Central memory CD4-positive, alpha-beta T cell (primary cell): ENCODE measurements at regions not wholly inside any gene's neighbourhood (a gene's known extent, or its start where the extent isn't known, plus 50 kb on each side); places are given as distances from the start of the nearest gene placed in this dataset.
A peak's percentile ranks its signal among the peaks of the same experiment; 100 is the strongest.
"Not testable (repeated sequence)": the region's sequence is repeated elsewhere in the genome, so short reads cannot be mapped to it uniquely, and the experiment has no call there.

Experiments
- DNase-seq: peaks from one replicate; pipeline ENCODE4 v3.0.0; 2022

- no peak for DNase-seq
Observed at GRCh38 chr3:177438596-177439220, 241.4 kb upstream of the TBL1XR1 start.

GRCh38 chr3:177439694-177440269 is 242.5 kb upstream of the TBL1XR1 start:
- DNase-seq = no peak

DNA sequence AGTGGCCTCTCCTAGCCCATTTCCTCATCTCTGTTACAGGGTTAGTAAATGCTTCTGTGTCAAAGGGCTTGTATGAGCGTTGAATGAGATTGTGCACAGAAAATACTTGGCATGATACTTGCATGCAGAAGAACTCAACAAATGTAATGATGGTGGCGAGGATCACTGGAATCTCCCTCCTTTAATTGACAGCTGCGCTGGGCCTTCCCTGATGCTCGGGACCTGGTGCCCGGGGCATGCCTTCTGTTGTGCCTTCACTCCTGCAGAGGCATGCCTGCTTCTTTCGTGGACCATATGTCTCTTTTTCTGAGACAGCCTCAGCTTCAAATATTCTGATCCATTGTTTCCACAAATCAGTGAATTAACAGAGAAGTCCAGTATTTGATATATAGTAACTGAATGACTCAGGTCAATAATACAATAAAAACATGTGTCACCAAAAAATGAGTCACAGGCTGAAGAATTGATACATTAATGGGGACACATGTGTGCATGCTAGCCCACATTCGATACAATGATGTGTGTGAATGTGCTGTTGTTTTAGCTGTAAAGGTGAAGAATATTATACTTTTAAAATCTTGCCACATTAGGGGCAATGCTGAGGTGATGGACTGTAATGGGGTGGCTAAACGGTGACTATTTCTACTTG is 243.3 kb upstream of the TBL1XR1 start:
- DNase-seq = no peak

- DNase-seq = no peak
Observed at GRCh38 chr3:177441276-177441812, 244.1 kb upstream of the TBL1XR1 start.

DNA sequence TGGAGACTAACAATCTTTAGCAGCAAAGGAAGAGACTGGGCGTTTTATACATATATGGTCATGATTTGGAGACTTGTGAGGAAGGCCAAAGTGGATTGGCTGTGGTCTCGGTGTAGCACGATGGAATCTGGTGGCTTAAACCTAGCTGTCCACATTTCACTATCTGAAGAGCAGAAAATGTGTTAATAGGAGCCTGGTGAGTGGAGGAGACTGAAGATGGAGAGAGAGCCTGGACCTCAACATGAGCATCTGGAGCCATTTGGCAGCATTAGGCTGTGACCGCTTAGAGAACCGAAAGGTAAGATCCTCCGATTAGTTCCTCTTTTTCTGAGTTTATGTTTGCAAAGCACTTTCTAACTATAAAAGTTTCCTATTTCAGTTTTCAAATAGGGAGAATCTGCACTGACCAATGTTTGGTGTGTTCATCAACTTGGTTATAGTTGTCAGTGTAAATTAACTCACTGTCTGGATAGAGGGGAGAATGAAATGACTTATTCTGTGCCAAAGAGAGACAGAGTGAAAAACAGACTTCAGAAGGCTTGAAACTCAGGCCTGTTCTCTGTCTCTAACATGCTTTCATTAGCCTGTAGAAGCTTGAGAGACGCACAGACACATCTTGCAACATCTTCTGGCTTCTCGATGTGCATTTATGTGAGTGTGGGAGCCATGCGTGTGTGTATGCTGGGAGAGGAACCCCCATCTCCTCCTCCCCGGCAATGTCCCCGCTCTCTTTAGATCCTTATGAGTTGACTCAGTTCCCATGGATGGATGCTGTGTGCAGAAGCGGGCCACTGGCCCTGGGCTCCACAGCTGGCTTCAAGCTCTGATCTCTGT is 244.7 kb upstream of the TBL1XR1 start:
- no peak for DNase-seq

DNA sequence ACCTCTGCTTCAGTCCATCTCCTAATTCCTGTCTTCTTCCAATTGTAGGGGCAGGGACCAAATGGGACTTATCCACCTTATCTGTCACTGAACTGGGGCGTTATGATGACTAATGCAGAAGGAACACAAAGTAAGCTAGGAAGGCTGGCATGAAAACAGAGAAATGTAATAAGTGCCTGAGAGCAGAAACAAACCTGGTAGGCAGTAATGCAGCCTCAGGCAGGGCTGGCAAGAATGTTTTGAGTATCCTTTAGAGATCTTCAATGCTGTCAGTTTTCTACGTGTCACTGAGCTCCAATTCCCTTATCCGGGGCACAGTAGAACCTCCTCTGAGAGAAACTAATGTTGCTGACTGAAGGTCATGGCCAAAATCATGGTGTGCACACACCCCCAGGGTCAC is 246.2 kb upstream of the TBL1XR1 start:
- no peak for DNase-seq

- no peak for DNase-seq
Observed at GRCh38 chr3:177444696-177445095, 247.4 kb upstream of the TBL1XR1 start.

DNA sequence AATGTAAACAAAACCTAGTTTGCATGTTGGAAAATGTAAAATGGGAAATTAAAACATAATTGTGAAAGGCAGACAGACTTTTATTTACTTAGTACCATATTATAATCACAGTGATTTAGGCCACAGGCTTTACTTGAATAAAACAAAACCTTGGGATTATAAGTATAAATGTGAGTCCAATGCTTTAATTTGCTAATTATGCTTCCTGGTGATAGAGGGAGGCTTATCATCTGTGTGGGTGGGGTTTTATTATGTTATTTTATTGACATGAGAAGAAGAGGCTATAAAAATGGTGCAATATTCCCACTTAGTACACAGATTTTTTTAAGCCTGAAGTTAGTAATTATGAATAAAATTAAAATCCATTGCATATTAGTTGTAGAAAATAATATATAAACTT is 248.3 kb upstream of the TBL1XR1 start:
- no peak for DNase-seq

DNA sequence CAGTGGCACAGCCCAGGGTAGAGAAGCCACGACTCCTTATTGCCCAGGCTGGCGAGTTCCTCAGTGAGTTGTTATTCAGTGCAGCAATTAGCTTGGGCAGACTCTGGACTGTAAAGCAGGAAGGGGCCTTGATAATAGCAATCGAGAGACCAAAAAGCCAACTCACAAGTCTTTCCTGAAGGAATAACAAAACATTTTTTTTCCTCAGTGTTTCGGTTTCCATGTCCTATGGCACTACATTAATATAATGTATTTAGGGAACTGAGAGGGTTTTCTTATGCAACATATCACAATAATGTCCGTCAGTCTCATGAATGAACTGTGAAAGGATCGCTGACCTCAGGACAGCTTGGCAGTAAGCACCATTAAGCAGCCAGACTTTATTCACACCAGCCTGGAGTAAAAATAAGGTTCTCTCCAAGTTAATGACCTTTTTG is 248.9 kb upstream of the TBL1XR1 start:
- DNase-seq = no peak

GRCh38 chr3:177447938-177448337 is 250.7 kb upstream of the TBL1XR1 start:
- no peak for DNase-seq

- no peak for DNase-seq
Observed at GRCh38 chr3:177448987-177449359, 251.7 kb upstream of the TBL1XR1 start.

DNA sequence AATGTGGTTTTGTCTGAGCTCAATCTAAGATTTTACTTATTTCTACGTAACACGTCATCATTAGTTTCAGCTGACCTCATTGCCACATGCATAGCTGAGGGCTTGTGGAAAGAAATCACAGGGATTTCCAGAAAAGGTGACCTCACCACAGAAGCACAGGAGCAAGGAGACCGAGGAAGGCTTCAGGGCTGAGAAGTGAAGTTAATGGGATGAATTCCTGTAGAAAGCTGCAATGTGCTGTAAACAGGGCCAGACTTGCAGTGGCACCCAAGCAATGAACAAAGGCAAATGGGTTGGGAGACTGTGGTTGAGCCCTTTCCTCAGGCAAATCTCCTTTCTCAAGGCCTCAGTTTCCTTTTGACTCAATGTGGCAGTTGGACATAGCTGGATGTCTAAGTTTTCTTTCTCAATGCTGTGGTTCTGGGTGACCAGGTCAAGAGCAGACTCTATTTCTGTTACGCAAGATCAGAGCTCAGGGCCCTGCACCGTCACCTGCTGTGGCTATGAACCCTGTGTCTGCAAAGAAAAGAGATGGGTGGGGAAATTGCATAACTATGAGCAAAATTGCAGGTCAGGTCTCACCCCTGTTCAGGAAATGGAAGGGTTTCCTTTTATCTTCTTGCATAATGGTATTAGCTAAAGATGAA is 252.2 kb upstream of the TBL1XR1 start:
- DNase-seq = peak; percentile 9

DNA sequence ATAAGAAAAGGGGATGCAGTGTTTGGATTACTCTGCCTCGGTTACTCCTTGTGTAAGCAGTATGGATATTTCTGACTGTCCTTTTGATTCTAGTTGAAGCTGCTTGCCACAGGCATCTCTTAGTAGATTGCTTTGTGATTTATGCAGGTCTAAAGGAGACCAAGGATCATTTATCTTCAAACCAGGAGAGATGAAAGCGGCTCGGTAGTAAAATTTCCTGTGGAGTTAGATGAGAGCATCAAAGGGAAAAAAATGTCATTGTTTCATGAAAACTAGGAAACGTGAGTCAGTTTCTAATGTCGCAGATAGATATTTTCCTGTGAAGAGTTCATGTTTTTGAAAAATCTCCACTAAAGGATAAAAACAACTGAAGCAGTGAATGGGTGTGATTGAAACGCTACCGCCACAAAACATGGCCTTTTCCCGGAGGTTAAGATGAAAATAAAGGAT is 254.0 kb upstream of the TBL1XR1 start:
- DNase-seq = no peak

GRCh38 chr3:177451864-177452830 is 254.9 kb upstream of the TBL1XR1 start:
- DNase-seq = no peak

- no peak for DNase-seq
Observed at GRCh38 chr3:177452831-177453450, 255.7 kb upstream of the TBL1XR1 start.

DNA sequence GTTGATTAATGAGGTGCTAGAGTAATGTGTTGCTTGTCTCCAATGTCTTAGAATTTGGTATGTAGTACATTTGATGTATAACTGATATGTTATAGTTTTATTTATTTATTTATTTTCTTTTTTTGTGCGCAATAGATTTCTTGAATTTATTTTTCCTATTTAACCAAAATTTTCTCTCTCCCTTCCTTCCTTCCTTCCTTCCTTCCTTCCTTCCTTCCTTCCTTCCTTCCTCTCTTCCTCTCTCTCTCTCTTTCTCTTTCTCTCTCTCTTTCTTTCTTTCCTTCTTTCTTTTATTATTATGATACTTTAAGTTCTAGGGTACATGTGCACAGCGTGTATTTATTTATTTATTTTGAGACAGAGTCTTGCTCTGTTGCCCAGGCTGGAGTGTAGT is 256.2 kb upstream of the TBL1XR1 start:
- no peak for DNase-seq

- DNase-seq = not testable (repeated sequence)
Observed at GRCh38 chr3:177457204-177457603, 259.9 kb upstream of the TBL1XR1 start.

DNA sequence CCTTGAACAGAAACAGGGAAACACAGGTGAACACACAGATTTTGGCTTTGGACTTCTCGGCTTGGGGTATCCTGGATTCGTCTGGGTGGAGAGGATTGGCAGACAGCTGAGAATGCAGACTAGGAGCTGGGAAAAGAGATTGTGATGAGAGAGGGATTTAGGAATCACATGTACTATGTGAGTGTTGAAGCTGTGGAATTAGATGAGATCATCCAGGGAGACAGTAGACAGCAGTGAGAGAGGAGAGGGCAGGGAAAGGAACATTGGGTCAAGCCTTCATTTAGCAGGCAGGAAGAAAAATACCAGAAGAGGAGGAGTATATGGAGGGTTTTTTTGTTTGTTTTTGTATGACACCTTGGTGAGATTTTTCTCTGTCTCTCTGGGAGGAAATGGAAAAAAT is 262.1 kb upstream of the TBL1XR1 start:
- DNase-seq = no peak

DNA sequence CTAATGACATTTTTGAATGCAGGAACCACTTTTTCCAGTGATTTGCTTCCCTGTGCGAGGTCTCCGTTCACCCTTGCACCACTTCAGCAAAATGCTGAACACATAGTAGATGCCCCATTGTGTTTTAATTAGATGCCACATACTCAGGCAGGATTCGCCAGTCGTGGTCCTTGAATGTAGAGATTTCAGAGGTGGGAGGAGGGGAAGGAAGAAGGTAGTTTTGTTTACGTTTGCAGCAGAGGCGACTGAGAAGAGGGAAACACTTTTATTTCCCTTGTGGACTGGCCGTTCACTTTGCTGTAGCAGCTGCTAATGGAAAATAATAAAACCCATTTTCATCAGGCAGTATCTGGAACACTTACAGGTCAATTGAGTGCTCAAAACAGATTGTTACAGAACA is 262.8 kb upstream of the TBL1XR1 start:
- no peak for DNase-seq

GRCh38 chr3:177461765-177462164 is 264.5 kb upstream of the TBL1XR1 start:
- no peak for DNase-seq

DNA sequence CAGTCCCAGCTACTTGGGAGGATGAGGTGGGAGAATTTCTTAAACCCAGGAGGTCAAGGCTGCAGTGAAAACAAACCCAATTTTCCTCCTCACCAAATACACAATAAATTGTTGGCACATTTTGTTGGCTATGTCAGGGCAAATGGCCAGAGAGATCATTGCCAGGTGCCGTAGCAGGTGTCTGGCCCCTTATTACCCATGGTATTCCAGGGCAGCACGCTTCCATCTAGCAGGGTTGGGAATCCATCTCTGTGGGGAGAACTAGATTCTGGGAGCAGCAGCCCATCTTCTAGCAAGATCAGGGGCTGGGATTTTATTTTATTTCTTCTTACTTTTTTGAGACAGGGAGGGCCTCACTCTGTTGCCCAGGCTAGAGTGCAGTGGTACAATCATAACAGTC is 266.1 kb upstream of the TBL1XR1 start:
- not testable (repeated sequence) for DNase-seq
